Progenitor cell of endocrine pancreas (in vitro differentiated cells): ENCODE measurements at regions not wholly inside any gene's neighbourhood (a gene's known extent, or its start where the extent isn't known, plus 50 kb on each side); places are given as distances from the start of the nearest gene placed in this dataset.

Experiments
- DNase-seq: peaks from one replicate; pipeline ENCODE4 v3.0.0; 2021; ENCODE audit warnings: low spot score; ENCODE audit not compliant: unreplicated experiment
- H3K27ac Mint-ChIP-seq: 2 replicates; pipeline ENCODE4 v1.8.0; 2021; ENCODE audit warnings: mild to moderate bottlenecking, moderate library complexity, mixed read lengths
- H3K27me3 Mint-ChIP-seq: 2 replicates; pipeline ENCODE4 v1.8.0; 2021; ENCODE audit warnings: mixed read lengths
- H3K36me3 Mint-ChIP-seq: 2 replicates; pipeline ENCODE4 v1.8.0; 2022; ENCODE audit warnings: mixed read lengths; ENCODE audit not compliant: insufficient read depth
- H3K4me1 Mint-ChIP-seq: 2 replicates; pipeline ENCODE4 v1.8.0; 2021; ENCODE audit warnings: low read depth, mixed read lengths
- H3K4me3 Mint-ChIP-seq: 2 replicates; pipeline ENCODE4 v1.8.0; 2021; ENCODE audit warnings: low read depth, mild to moderate bottlenecking, moderate library complexity, mixed read lengths
- H3K9me3 Mint-ChIP-seq: 2 replicates; pipeline ENCODE4 v1.8.0; 2021; ENCODE audit warnings: low read depth, mixed read lengths
- TF ChIP-seq, protein P1 (sequence below): fragments of 200-600 bp; sonication (generic); IDR thresholded peaks from one replicate; pipeline ENCODE4 v1.5.0; 2021; ENCODE audit warnings: antibody characterized with exemption, mild to moderate bottlenecking; ENCODE audit not compliant: unreplicated experiment

DNA sequence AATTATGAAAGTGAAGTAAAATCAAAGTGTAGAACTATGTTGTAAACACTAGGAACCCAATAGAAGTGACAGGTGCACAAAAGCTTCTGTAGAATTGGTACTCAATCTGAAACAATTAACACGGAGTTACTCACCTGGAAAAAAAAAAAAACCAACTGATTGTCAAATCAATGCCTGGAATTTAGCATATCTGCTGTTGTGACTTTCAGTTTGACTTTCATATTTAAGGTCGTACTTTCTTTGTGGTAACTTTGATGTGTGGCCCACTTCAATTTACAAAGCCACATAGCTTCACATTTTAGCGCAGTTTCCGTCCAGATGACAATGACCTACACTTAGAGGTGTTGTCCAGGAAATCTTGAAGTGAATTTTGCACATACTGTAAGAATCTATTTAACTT lies 1124.9 kb downstream of the STIM2 start:
- H3K4me1 Mint-ChIP-seq, result no peaks in the 10 kb centered on the region
- no peaks in the 10 kb centered on the region for H3K9me3 Mint-ChIP-seq
- H3K36me3 Mint-ChIP-seq, result no peaks in the 10 kb centered on the region
- no peak overlapping the region for H3K4me3 Mint-ChIP-seq
- DNase-seq, result no peak
- no peak overlapping the region for H3K27ac Mint-ChIP-seq
- no peaks in the 10 kb centered on the region for H3K27me3 Mint-ChIP-seq
- TF ChIP-seq, protein P1, sequence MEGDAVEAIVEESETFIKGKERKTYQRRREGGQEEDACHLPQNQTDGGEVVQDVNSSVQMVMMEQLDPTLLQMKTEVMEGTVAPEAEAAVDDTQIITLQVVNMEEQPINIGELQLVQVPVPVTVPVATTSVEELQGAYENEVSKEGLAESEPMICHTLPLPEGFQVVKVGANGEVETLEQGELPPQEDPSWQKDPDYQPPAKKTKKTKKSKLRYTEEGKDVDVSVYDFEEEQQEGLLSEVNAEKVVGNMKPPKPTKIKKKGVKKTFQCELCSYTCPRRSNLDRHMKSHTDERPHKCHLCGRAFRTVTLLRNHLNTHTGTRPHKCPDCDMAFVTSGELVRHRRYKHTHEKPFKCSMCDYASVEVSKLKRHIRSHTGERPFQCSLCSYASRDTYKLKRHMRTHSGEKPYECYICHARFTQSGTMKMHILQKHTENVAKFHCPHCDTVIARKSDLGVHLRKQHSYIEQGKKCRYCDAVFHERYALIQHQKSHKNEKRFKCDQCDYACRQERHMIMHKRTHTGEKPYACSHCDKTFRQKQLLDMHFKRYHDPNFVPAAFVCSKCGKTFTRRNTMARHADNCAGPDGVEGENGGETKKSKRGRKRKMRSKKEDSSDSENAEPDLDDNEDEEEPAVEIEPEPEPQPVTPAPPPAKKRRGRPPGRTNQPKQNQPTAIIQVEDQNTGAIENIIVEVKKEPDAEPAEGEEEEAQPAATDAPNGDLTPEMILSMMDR, result no peak

DNA sequence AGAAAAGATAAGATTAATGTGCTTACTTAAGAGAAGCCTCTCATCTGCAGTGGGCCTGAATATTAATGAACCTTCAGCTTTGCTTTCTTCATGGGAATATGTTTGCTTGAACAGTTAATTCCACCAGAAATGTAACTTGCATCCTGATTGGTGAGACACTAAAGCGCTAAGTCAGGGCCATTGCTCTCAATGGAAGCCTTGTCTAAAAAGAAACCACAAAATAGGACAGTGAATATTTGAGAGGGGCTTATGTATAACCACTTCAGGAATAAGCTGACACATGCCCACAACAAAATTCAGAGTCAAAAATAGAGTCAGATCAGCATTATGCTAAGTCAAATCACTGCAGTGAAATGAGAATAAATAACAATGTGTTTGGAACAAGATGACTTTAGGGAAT lies 1125.8 kb downstream of the STIM2 start:
- Mint-ChIP-seq H3K4me1 (peaks cover 2% of the 10 kb centered on the region), H3K9me3 (no peaks in the 10 kb centered on the region), H3K27ac (no peak overlapping the region), H3K4me3 (no peak overlapping the region), H3K27me3 (no peaks in the 10 kb centered on the region), H3K36me3 (no peaks in the 10 kb centered on the region)
- DNase-seq, result no peak
- TF ChIP-seq, protein P1, result no peak

DNA sequence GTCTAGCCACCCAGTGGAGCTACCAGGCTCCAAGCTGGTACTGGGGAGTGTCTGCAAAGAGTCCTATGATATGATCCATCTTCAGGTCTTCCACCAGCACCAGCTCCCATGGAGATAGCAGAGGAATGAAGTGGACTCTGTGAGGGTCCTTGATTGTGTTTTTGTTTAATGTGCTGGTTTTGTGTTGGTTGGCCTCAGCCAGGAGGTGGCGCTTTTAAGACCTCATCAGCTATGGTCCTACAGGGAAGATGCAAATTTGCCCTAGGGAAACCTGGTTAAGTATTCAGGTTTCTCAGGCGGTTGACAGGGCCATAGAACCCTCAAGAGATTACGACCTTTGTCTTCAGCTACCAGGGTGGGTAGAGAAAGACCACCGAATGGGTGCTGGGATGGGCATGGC lies 1141.1 kb downstream of the STIM2 start:
- H3K4me3 Mint-ChIP-seq, result no peak overlapping the region
- H3K27ac Mint-ChIP-seq, result no peak overlapping the region
- no peaks in the 10 kb centered on the region for H3K36me3 Mint-ChIP-seq
- peaks cover 4% of the 10 kb centered on the region for H3K9me3 Mint-ChIP-seq
- TF ChIP-seq, protein P1, result no peak
- no peaks in the 10 kb centered on the region for H3K4me1 Mint-ChIP-seq
- no peaks in the 10 kb centered on the region for H3K27me3 Mint-ChIP-seq
- DNase-seq, result no peak

DNA sequence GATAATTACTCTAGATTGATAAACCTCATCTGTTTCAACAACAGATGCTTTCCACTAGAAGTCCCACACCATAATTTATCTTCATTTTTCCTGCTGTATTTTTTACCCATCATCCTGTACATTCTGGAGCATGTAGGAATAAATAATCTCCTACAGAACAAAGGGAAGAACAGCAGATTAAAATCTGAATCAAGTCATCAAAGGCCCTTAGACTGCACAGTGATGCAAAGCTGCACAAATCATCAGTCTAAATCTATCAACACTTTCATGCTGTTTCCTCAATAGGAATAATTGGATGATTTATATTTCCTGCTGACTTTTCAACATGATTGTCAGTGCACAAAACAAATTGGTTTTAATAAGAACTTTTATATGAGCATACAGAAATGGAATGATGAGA lies 1143.9 kb downstream of the STIM2 start:
- TF ChIP-seq, protein P1, result no peak
- no peaks in the 10 kb centered on the region for H3K4me1 Mint-ChIP-seq

DNA sequence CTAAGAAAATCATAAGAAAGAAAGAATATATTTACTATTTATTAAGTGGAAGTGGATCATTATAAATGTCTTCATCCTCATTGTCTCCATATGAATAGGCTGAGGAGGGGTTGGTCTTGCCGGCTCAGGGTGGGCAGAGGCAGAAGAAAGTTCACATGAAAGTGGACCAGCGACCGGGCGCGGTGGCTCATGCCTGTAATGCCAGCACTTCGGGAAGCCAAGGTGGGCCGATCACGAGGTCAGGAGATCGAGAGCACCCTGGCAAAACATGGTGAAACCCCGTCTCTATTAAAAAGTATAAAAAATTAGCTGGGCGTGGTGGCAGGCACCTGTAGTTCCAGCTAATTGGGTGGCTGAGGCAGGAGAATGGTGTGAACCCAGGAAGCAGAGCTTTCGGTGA lies 1145.4 kb downstream of the STIM2 start:
- TF ChIP-seq, protein P1, result no peak
- Mint-ChIP-seq H3K9me3 (no peaks in the 10 kb centered on the region), H3K4me3 (no peak overlapping the region), H3K36me3 (no peaks in the 10 kb centered on the region), H3K27ac (no peak overlapping the region), H3K27me3 (no peaks in the 10 kb centered on the region), H3K4me1 (no peaks in the 10 kb centered on the region)
- DNase-seq, result no peak

More for the DNA sequence above, 1143.9 kb downstream of the STIM2 start:
- Mint-ChIP-seq H3K27ac (no peak overlapping the region), H3K36me3 (no peaks in the 10 kb centered on the region), H3K4me3 (no peak overlapping the region), H3K27me3 (no peaks in the 10 kb centered on the region), H3K9me3 (no peaks in the 10 kb centered on the region)
- DNase-seq, result no peak

DNA sequence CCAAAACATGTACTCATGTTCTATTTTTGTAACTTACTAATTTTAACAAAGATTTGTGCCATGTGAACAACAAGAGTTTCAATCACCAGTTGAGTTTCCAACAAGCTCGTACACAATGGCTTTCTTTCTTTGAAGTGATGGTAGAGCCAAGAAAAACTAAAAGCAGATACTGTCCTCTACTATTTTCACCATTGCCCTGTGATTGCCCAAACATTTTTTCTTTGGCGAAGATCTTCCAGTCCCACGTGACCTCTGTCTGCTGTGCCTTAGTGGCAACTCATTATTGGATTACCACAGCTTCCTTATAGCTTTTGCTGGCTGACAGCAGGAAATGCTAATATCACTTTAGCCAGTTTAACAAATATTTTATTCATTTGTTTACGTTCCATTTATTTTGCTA lies 1147.1 kb downstream of the STIM2 start:
- H3K9me3 Mint-ChIP-seq, result no peaks in the 10 kb centered on the region
- TF ChIP-seq, protein P1, result no peak
- no peak overlapping the region for H3K4me3 Mint-ChIP-seq
- no peaks in the 10 kb centered on the region for H3K36me3 Mint-ChIP-seq
- DNase-seq, result no peak
- no peaks in the 10 kb centered on the region for H3K27me3 Mint-ChIP-seq
- no peaks in the 10 kb centered on the region for H3K4me1 Mint-ChIP-seq
- no peak overlapping the region for H3K27ac Mint-ChIP-seq
